GM13977 (cell line): ENCODE measurements at regions not wholly inside any gene's neighbourhood (a gene's known extent, or its start where the extent isn't known, plus 50 kb on each side); places are given as distances from the start of the nearest gene placed in this dataset.

Experiments
- DNase-seq: peaks from one replicate; pipeline ENCODE4 v3.0.0; 2012; ENCODE audit warnings: low spot score
- CTCF ChIP-seq: IDR thresholded peaks from 2 replicates; pipeline ENCODE4 v1.5.1; 2012; ENCODE audit warnings: mild to moderate bottlenecking, control low read depth; ENCODE audit not compliant: insufficient read depth; ENCODE audit errors: extremely low read depth, missing control alignments
- in situ Hi-C: fragments of 300-500 bp; cut with MboI; formaldehyde crosslinking; loops from one replicate; pipeline ENCODE4 v1.12.0; 2022; ENCODE audit warnings: low sequenced_read_pairs, low pct_unique_long_range_greater_than_20kb, mixed read lengths, inconsistent platforms; ENCODE audit not compliant: unreplicated experiment

GRCh38 chr4:123506011-123506695, 109.6 kb downstream of the SPRY1 start:
- in situ Hi-C loops, result no loop called here
- DNase-seq, result no peak
- no peak for TF ChIP-seq CTCF

GRCh38 chr4:123507376-123507775, 110.8 kb downstream of the SPRY1 start:
- in situ Hi-C loops, result no loop called here
- no peak for TF ChIP-seq CTCF
- no peak for DNase-seq

- in situ Hi-C loops, result no loop called here
- DNase-seq, result no peak
- TF ChIP-seq CTCF, result no peak
These were observed 113.6 kb downstream of the SPRY1 start for GRCh38 chr4:123510221-123510620.

DNA sequence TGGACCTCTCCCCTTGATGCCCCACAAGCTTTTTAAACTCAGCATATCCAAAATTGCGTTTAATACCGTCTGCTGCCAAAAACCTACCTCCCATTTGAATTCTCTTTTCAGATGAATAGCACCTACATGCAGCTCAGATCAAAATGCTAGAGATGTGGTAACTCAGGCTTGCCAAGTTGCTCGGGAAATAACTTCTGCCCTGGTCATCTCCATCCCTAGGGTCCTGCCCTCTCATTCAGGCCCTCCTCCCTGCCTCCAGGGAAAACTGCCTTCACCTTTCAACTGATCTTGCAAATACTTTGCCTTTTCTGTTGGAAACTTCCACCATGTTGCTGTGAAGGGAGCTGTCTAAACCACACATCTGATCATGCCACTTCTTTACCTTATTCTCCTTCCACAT, 114.1 kb downstream of the SPRY1 start:
- in situ Hi-C loops, result no loop called here
- no peak for DNase-seq
- TF ChIP-seq CTCF, result no peak

- no peak for DNase-seq
- in situ Hi-C loops, result no loop called here
- no peak for TF ChIP-seq CTCF
These were observed 120.0 kb downstream of the SPRY1 start for GRCh38 chr4:123516576-123516975.

DNA sequence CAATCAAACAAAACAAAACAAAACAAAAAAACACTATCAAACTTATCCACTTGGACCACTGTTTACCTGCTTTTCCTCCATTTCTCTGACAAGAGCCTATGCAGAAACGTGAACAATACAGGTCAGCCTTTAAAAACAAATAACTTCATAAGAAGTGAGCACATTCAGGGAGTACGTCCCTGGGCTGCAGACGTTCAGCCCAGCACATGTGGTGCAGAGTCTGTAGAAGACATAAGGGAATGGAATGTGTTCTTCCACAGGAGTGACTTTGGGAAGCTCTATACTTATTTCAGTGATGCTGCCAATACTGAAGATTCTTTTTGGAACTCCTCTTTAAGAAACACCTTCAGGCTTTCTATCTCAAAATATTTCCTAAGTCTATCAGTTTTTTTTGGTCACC, 120.6 kb downstream of the SPRY1 start:
- no peak for TF ChIP-seq CTCF
- in situ Hi-C loops, result no loop called here
- no peak for DNase-seq

GRCh38 chr4:123517971-123518370, 121.4 kb downstream of the SPRY1 start:
- no peak for DNase-seq
- no peak for TF ChIP-seq CTCF
- in situ Hi-C loops, result no loop called here
